H1 (cell line): ENCODE measurements at regions not wholly inside any gene's neighbourhood (a gene's known extent, or its start where the extent isn't known, plus 50 kb on each side); places are given as distances from the start of the nearest gene placed in this dataset.
A peak's percentile ranks its signal among the peaks of the same experiment; 100 is the strongest.

Source experiments
- CTCF ChIA-PET: fragments of 300-600 bp; sonication (Branson Sonifier 250); formaldehyde crosslinking; loops from one replicate; lab custom pipeline; 2021; ENCODE audit not compliant: partially characterized antibody; lab: Charles Lee
- POLR2A ChIA-PET: fragments of 300-600 bp; sonication (Branson Sonifier 250); formaldehyde crosslinking; loops from one replicate; lab custom pipeline; 2021; ENCODE audit warnings: inconsistent platforms; ENCODE audit not compliant: partially characterized antibody; lab: Charles Lee
- DNase-seq, 2 experiments: peaks; one replicate each; pipeline versions ENCODE4 v3.0.0 to v3.0.0-alpha.2; 2010 to 2022; ENCODE audit warnings: low spot score in 2 of 2, low read depth in 1 of 2, mixed read lengths in 1 of 2
- FAIRE-seq: peaks from 2 replicates; lab custom pipeline; 2011; peaks lifted over from hg19 to GRCh38; lab: Jason Lieb, UNC
- H2AFZ ChIP-seq: 2 replicates; pipeline ENCODE4 v1.8.1; 2012; ENCODE audit warnings: low read length, inconsistent platforms
- H2AK5ac ChIP-seq: 2 replicates; pipeline ENCODE4 v1.6.1; 2013; ENCODE audit warnings: low read depth, low read length
- H2BK120ac ChIP-seq: replicated peaks from 2 replicates; pipeline ENCODE3; 2013; ENCODE audit warnings: low read depth, low read length, inconsistent platforms
- H2BK12ac ChIP-seq: 2 replicates; pipeline ENCODE4 v1.6.1; 2013; ENCODE audit warnings: low read depth, low read length
- H2BK15ac ChIP-seq: 2 replicates; pipeline ENCODE4 v1.6.1; 2013; ENCODE audit warnings: low read length
- H2BK20ac ChIP-seq: 2 replicates; pipeline ENCODE4 v1.6.1; 2013; ENCODE audit warnings: low read length
- H2BK5ac ChIP-seq: 2 replicates; pipeline ENCODE4 v1.6.1; 2013; ENCODE audit warnings: low read depth, low read length
- H3K14ac ChIP-seq: 2 replicates; pipeline ENCODE4 v1.6.1; 2013; ENCODE audit warnings: inconsistent platforms; ENCODE audit not compliant: insufficient read length
- H3K18ac ChIP-seq: 2 replicates; pipeline ENCODE4 v1.6.1; 2013; ENCODE audit warnings: low read length; ENCODE audit errors: extremely low read depth
- H3K23ac ChIP-seq: 2 replicates; pipeline ENCODE4 v1.6.1; 2013; ENCODE audit warnings: inconsistent platforms; ENCODE audit not compliant: insufficient read length
- H3K23me2 ChIP-seq: 2 replicates; pipeline ENCODE4 v1.6.1; 2013; ENCODE audit warnings: low read depth, low read length
- H3K27ac ChIP-seq: 2 replicates; pipeline ENCODE4 v1.6.1; 2011; ENCODE audit warnings: low read depth, low read length, inconsistent platforms
- H3K27me3 ChIP-seq, 4 experiments: replicated peaks in 1 of 4; 1 replicate in 1 of 4; 2 replicates in 3 of 4; pipeline versions ENCODE4 v1.6.1 to v1.8.1; 2011 to 2013; ENCODE audit warnings: low read length in 3 of 4, mild to moderate bottlenecking in 3 of 4, inconsistent platforms in 2 of 4, mixed read lengths in 2 of 4, moderate library complexity in 1 of 4; ENCODE audit not compliant: control insufficient read depth in 3 of 4, insufficient read depth in 3 of 4; ENCODE audit errors: extremely low read depth in 1 of 4
- H3K36me3 ChIP-seq, 4 experiments: 2 replicates each; pipeline versions ENCODE4 v1.6.1 to v1.8.1; 2011 to 2013; ENCODE audit warnings: mild to moderate bottlenecking in 4 of 4, low read length in 3 of 4, moderate library complexity in 2 of 4, control low read depth in 1 of 4, inconsistent platforms in 1 of 4; ENCODE audit not compliant: insufficient read depth in 4 of 4, control insufficient read depth in 2 of 4
- H3K4ac ChIP-seq: replicated peaks from 2 replicates; pipeline ENCODE3; 2013; ENCODE audit warnings: low read length, low read depth, mixed read lengths, inconsistent platforms; ENCODE audit not compliant: insufficient read length
- H3K4me1 ChIP-seq, 4 experiments: replicated peaks in 1 of 4; 1 replicate in 1 of 4; 2 replicates in 3 of 4; pipeline versions ENCODE4 v1.6.1 to v1.8.1; 2011 to 2013; ENCODE audit warnings: low read length in 3 of 4, inconsistent platforms in 2 of 4, mixed read lengths in 1 of 4; ENCODE audit not compliant: insufficient read depth in 4 of 4, control insufficient read depth in 3 of 4
- H3K4me2 ChIP-seq, 2 experiments: 2 replicates each; pipeline versions ENCODE4 v1.6.1 to v1.8.1; 2011 to 2013; ENCODE audit warnings: low read depth in 2 of 2, low read length in 2 of 2, control low read depth in 1 of 2, inconsistent platforms in 1 of 2, mild to moderate bottlenecking in 1 of 2; ENCODE audit not compliant: insufficient read depth in 1 of 2
- H3K4me3 ChIP-seq, 4 experiments: fragments of 200-600, 300-600 bp in 1 of 4; sonication (generic), shearing (Covaris generic), sonication (Bioruptor Twin) in 1 of 4; 2 replicates each; pipeline versions ENCODE4 v1.5.1 to v1.8.1; 2011 to 2016; ENCODE audit warnings: low read length in 4 of 4, low read depth in 3 of 4, control low read depth in 2 of 4, inconsistent platforms in 2 of 4, mild to moderate bottlenecking in 2 of 4, mixed read lengths in 1 of 4, moderate library complexity in 1 of 4; ENCODE audit not compliant: insufficient read depth in 2 of 4; ENCODE audit errors: extremely low read depth in 1 of 4
- H3K56ac ChIP-seq: replicated peaks from 2 replicates; pipeline ENCODE3; 2013; ENCODE audit warnings: low read depth, mild to moderate bottlenecking, mixed read lengths, low read length, inconsistent platforms; ENCODE audit not compliant: insufficient read length
- H3K79me1 ChIP-seq: 2 replicates; pipeline ENCODE4 v1.6.1; 2013; ENCODE audit warnings: low read depth, low read length, control low read depth
- H3K79me2 ChIP-seq, 2 experiments: 2 replicates each; pipeline versions ENCODE4 v1.6.1 to v1.8.1; 2012 to 2013; ENCODE audit warnings: low read length in 2 of 2, mild to moderate bottlenecking in 2 of 2, inconsistent platforms in 1 of 2; ENCODE audit not compliant: insufficient read depth in 2 of 2, control insufficient read depth in 1 of 2
- H3K9ac ChIP-seq, 4 experiments: replicated peaks in 1 of 4; 1 replicate in 1 of 4; 2 replicates in 3 of 4; pipeline versions ENCODE4 v1.6.1 to v1.8.1; 2011 to 2013; ENCODE audit warnings: low read depth in 3 of 4, low read length in 3 of 4, control low read depth in 2 of 4, mild to moderate bottlenecking in 2 of 4, moderate library complexity in 2 of 4, inconsistent platforms in 1 of 4; ENCODE audit errors: extremely low read depth in 1 of 4
- H3K9me3 ChIP-seq, 2 experiments: 2 replicates each; pipeline versions ENCODE4 v1.6.1 to v1.8.1; 2012 to 2013; ENCODE audit warnings: mild to moderate bottlenecking in 2 of 2, moderate library complexity in 2 of 2, control low read depth in 1 of 2, inconsistent platforms in 1 of 2, low read depth in 1 of 2, low read length in 1 of 2, mixed read lengths in 1 of 2; ENCODE audit not compliant: insufficient read depth in 2 of 2
- H4K20me1 ChIP-seq, 2 experiments: replicated peaks in 1 of 2; 2 replicates each; pipeline versions ENCODE3 to v1.8.1; 2011 to 2013; ENCODE audit warnings: inconsistent platforms in 2 of 2, low read length in 2 of 2, mild to moderate bottlenecking in 1 of 2; ENCODE audit not compliant: insufficient read depth in 2 of 2, control insufficient read depth in 1 of 2
- H4K5ac ChIP-seq: 2 replicates; pipeline ENCODE4 v1.6.1; 2013; ENCODE audit warnings: low read length, low read depth, mixed read lengths, inconsistent platforms; ENCODE audit not compliant: insufficient read length
- H4K8ac ChIP-seq: 2 replicates; pipeline ENCODE4 v1.8.0; 2013; ENCODE audit warnings: mild to moderate bottlenecking, moderate library complexity, low read length, inconsistent platforms; ENCODE audit not compliant: insufficient read depth; ENCODE audit errors: extremely low read depth
- H4K91ac ChIP-seq: replicated peaks from 2 replicates; pipeline ENCODE3; 2013; ENCODE audit warnings: low read length, mixed read lengths, inconsistent platforms; ENCODE audit not compliant: insufficient read length
- BACH1 ChIP-seq: IDR thresholded peaks from 2 replicates; pipeline ENCODE4 v1.6.1; 2012; ENCODE audit warnings: low read length, improper control_type of control experiment
- CHD2 ChIP-seq: IDR thresholded peaks from 2 replicates; pipeline ENCODE4 v1.6.1; 2012; ENCODE audit warnings: low read length, improper control_type of control experiment
- GABPA ChIP-seq: IDR thresholded peaks from 2 replicates; pipeline ENCODE4 v1.6.1; 2011; ENCODE audit warnings: mild to moderate bottlenecking, low read length, moderate library complexity, borderline replicate concordance; ENCODE audit not compliant: insufficient read depth
- MAFK ChIP-seq: IDR thresholded peaks from 2 replicates; pipeline ENCODE4 v1.6.1; 2012; ENCODE audit warnings: low read depth, mild to moderate bottlenecking, improper control_type of control experiment, low read length
- POLR2AphosphoS5 ChIP-seq: IDR thresholded peaks from 2 replicates; pipeline ENCODE4 v1.6.1; 2011; ENCODE audit warnings: low read depth, low read length
- POU5F1 ChIP-seq: IDR thresholded peaks from 2 replicates; pipeline ENCODE4 v1.6.1; 2011; ENCODE audit warnings: low read depth, mild to moderate bottlenecking, low read length, moderate library complexity
- SP1 ChIP-seq: IDR thresholded peaks from 2 replicates; pipeline ENCODE4 v1.6.1; 2011; ENCODE audit warnings: low read depth, low read length
- WGBS, 2 experiments: shearing (Covaris generic) in 1 of 2; methylation state at CpG; one replicate each; pipeline versions ENCODE4 v1.1.6 to v1.1.7; 2013 to 2015; ENCODE audit warnings: low lambda C conversion rate in 2 of 2, mixed read lengths in 2 of 2, inconsistent platforms in 1 of 2, low coverage in 1 of 2, missing lambda C conversion rate in 1 of 2; ENCODE audit not compliant: insufficient replicate concordance in 2 of 2, insufficient coverage in 1 of 2, insufficient read length in 1 of 2; ENCODE audit errors: extremely low coverage in 1 of 2, missing lambda C conversion rate in 1 of 2; 5-methylcytosine and 5-hydroxymethylcytosine counted together

GRCh38 chr1:29826646-29827045, 590.3 kb downstream of the PTPRU start:
- CTCF ChIA-PET: interaction anchor here (1.2 to 1.5 kb wide), 2 partner anchors 34 to 123 kb away, joined by 3 to 4 read pairs; no protein-coding TSS in a partner anchor
- H3K56ac ChIP-seq: no peak overlapping the region
- DNase-seq (peak in 1 of 2 experiments; percentile 16), FAIRE-seq (no peak)
- no peak overlapping the region for H2AK5ac ChIP-seq
- no peak overlapping the region for H3K4ac ChIP-seq
- no peak overlapping the region for H4K5ac ChIP-seq
- H3K4me2 ChIP-seq: no peak overlapping the region
- no peak overlapping the region for H2BK12ac ChIP-seq
- H3K18ac ChIP-seq: no peak overlapping the region
- no peak overlapping the region for H3K14ac ChIP-seq
- H4K20me1 ChIP-seq: peaks cover 0 to 10% of the 10 kb centered on the region in 2 experiments
- H2BK20ac ChIP-seq: no peak overlapping the region
- H4K8ac ChIP-seq: no peak overlapping the region; the same call in 1 of the 2 replicates
- H2BK120ac ChIP-seq: no peak overlapping the region
- H2BK15ac ChIP-seq: no peak overlapping the region
- H3K79me2 ChIP-seq: no peaks in the 10 kb centered on the region
- peaks cover 9% of the 10 kb centered on the region; the same call in 1 of the 2 replicates for H3K23me2 ChIP-seq
- peaks cover 0 to 2% (median under 1%) of the 10 kb centered on the region in 4 experiments; a peak in 2 of 7 replicates for H3K4me1 ChIP-seq
- no peak overlapping the region for H3K9ac ChIP-seq
- H3K23ac ChIP-seq: no peak overlapping the region
- 83% methylated on average over 5 of the region's 5 CpGs; no CpG with 5 or more reads in 1 of the 2 experiments for WGBS, 2 experiments
- no peaks in the 10 kb centered on the region for H3K27me3 ChIP-seq
- H3K36me3 ChIP-seq: no peaks in the 10 kb centered on the region
- no peak overlapping the region for H2BK5ac ChIP-seq
- no peak overlapping the region for H4K91ac ChIP-seq
- no peaks in the 10 kb centered on the region for H3K9me3 ChIP-seq
- H2AFZ ChIP-seq: no peak overlapping the region
- H3K4me3 ChIP-seq: no peak overlapping the region
- H3K27ac ChIP-seq: no peak overlapping the region
- POLR2A ChIA-PET: no interaction called here
- TF ChIP-seq SP1 (no peak), POU5F1 (no peak), GABPA (no peak), MAFK (no peak), CHD2 (no peak), BACH1 (no peak), POLR2AphosphoS5 (no peak)
- no peaks in the 10 kb centered on the region for H3K79me1 ChIP-seq
